ENCODE measurements at regions not wholly inside any gene's neighbourhood (a gene's known extent, or its start where the extent isn't known, plus 50 kb on each side); places are given as distances from the start of the nearest gene placed in this dataset.

GRCh38 chr12:41893491-41893890 lies 251.2 kb downstream of the GXYLT1 start:
- no peaks in the 10 kb centered on the region for H3K36me3 ChIP-seq
- ATAC-seq: no peak
- H3K4me3 ChIP-seq: no peak overlapping the region
- no peak for DNase-seq
- no peak for TF ChIP-seq CTCF (IDR thresholded peaks at IDR 0.05)
- no peaks in the 10 kb centered on the region for H3K4me1 ChIP-seq
- no peak overlapping the region for H3K27ac ChIP-seq
- no peaks in the 10 kb centered on the region for H3K27me3 ChIP-seq
- H3K9me3 ChIP-seq: peaks cover 5% of the 10 kb centered on the region
- intact Hi-C loops (cut with DNase I): no loop called here

- ATAC-seq (no peak), DNase-seq (no peak)
- no peak for TF ChIP-seq CTCF (IDR thresholded peaks at IDR 0.05)
- intact Hi-C loops (cut with DNase I): no loop called here
- Histone ChIP-seq H3K27me3 (no peaks in the 10 kb centered on the region), H3K36me3 (no peaks in the 10 kb centered on the region), H3K4me3 (no peak overlapping the region), H3K9me3 (no peaks in the 10 kb centered on the region), H3K4me1 (no peaks in the 10 kb centered on the region), H3K27ac (no peak overlapping the region)
Measured at GRCh38 chr12:41892302-41892701, 252.4 kb downstream of the GXYLT1 start.

GRCh38 chr12:41891226-41891625 lies 253.4 kb downstream of the GXYLT1 start:
- Histone ChIP-seq H3K4me3 (no peak overlapping the region), H3K36me3 (no peaks in the 10 kb centered on the region), H3K4me1 (no peaks in the 10 kb centered on the region), H3K27ac (no peak overlapping the region), H3K9me3 (no peaks in the 10 kb centered on the region), H3K27me3 (no peaks in the 10 kb centered on the region)
- ATAC-seq (no peak), DNase-seq (no peak)
- no peak for TF ChIP-seq CTCF (IDR thresholded peaks at IDR 0.05)
- intact Hi-C loops (cut with DNase I): no loop called here

- H3K4me1 ChIP-seq: no peaks in the 10 kb centered on the region
- no peaks in the 10 kb centered on the region for H3K27me3 ChIP-seq
- no peak overlapping the region for H3K27ac ChIP-seq
- intact Hi-C loops (cut with DNase I): no loop called here
- no peaks in the 10 kb centered on the region for H3K9me3 ChIP-seq
- no peak for TF ChIP-seq CTCF (IDR thresholded peaks at IDR 0.05)
- DNase-seq (no peak), ATAC-seq (no peak)
- no peak overlapping the region for H3K4me3 ChIP-seq
- H3K36me3 ChIP-seq: no peaks in the 10 kb centered on the region
Measured at GRCh38 chr12:41888285-41888684, 256.4 kb downstream of the GXYLT1 start.

GRCh38 chr12:41881891-41882805 lies 262.5 kb downstream of the GXYLT1 start:
- no peaks in the 10 kb centered on the region for H3K27me3 ChIP-seq
- no peak for TF ChIP-seq CTCF (IDR thresholded peaks at IDR 0.05)
- no peaks in the 10 kb centered on the region for H3K9me3 ChIP-seq
- no peak overlapping the region for H3K4me3 ChIP-seq
- H3K36me3 ChIP-seq: no peaks in the 10 kb centered on the region
- no peak for DNase-seq
- intact Hi-C loops (cut with DNase I): no loop called here
- no peaks in the 10 kb centered on the region for H3K4me1 ChIP-seq
- no peak overlapping the region for H3K27ac ChIP-seq
- ATAC-seq: no peak

Data from upper lobe of right lung (tissue), 1 donor.